Astrocyte of the spinal cord (primary cell): ENCODE measurements at regions not wholly inside any gene's neighbourhood (a gene's known extent, or its start where the extent isn't known, plus 50 kb on each side); places are given as distances from the start of the nearest gene placed in this dataset.

ENCODE experiments used
- DNase-seq: peaks from one replicate; pipeline ENCODE4 v3.0.0; 2011; ENCODE audit warnings: low read depth, low spot score
- H3K4me3 ChIP-seq: 2 replicates; pipeline ENCODE4 v1.5.1; 2011; ENCODE audit warnings: low read depth, mild to moderate bottlenecking, low read length, moderate library complexity
- in situ Hi-C: cut with HindIII; loops from 2 replicates; pipeline ENCODE4 v1.10.0; 2017; ENCODE audit warnings: low sequenced_read_pairs
- TF ChIP-seq, protein P1 (sequence below): IDR thresholded peaks from 2 replicates; pipeline ENCODE4 v1.5.1; 2012; ENCODE audit warnings: low read depth, mild to moderate bottlenecking, low read length, inconsistent platforms

DNA sequence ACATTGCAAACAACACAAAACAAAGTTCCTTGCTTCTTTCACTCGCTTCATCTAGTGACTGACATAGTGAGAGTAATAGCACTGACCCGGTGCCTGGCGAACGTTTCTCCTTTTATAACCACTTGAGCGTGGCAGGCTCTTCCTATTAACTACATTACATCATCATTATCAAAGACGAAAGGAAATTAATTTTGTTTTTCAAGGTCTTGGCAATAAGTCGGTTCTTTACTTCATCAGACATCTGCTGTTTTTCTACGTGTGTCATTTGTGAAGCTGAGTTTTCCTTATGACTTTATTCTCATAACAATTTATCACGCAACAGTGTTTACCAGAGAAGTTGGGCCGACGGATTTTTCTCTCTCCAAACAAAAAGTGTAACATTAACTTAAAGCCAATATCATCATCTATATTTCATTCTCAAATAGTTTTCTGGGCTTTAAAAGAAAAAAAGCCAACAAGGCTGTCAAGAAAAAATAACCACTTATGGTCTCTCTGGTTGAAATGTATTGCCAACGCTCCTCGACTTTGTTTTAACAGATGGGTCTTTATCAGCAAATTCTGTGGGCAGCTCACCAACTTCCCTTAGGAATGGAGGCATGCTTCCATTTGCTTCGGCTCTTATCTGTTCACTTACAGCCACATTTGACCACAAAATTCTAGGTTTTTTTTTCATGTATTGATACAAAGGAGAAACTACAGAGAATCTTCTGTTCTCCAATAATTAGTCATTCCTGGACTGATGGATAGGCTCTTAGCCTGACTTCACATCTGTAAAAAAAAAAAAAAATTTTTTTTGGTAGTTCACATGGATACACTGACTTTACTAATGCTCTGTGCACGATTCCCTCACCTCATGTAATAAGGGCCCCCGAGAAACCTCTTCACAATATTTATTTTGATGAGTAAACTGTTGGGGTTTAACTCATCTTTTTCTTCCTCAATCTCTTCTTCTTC lies 97.1 kb upstream of the CDKN3 start:
- no peak overlapping the region for H3K4me3 ChIP-seq
- in situ Hi-C loops, result no loop called here
- DNase-seq, result peak; percentile 86
- TF ChIP-seq, protein P1, sequence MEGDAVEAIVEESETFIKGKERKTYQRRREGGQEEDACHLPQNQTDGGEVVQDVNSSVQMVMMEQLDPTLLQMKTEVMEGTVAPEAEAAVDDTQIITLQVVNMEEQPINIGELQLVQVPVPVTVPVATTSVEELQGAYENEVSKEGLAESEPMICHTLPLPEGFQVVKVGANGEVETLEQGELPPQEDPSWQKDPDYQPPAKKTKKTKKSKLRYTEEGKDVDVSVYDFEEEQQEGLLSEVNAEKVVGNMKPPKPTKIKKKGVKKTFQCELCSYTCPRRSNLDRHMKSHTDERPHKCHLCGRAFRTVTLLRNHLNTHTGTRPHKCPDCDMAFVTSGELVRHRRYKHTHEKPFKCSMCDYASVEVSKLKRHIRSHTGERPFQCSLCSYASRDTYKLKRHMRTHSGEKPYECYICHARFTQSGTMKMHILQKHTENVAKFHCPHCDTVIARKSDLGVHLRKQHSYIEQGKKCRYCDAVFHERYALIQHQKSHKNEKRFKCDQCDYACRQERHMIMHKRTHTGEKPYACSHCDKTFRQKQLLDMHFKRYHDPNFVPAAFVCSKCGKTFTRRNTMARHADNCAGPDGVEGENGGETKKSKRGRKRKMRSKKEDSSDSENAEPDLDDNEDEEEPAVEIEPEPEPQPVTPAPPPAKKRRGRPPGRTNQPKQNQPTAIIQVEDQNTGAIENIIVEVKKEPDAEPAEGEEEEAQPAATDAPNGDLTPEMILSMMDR, result no peak

DNA sequence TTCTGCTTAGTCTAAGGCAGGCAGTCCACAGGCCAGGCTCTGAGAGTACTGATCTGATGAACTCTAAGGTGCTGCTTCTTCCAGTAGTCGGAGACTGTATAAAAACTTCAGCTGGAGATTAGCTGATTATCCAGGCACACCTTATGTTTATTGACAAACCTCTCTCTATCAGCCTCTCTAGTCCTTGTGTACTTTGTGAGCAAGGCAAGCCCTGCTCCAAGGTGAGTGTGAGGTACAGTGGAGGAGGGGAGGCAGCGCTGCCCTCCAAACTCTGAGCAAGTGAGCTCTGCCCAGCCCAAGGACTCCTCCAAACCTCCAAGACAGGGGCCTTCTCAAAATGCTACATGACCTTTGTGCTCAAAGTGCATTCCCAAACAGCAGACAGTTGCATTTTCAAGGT lies 95.9 kb upstream of the CDKN3 start:
- DNase-seq, result no peak
- in situ Hi-C loops, result no loop called here
- TF ChIP-seq, protein P1, result no peak
- H3K4me3 ChIP-seq, result no peak overlapping the region

- no peak for DNase-seq
- in situ Hi-C loops, result no loop called here
- H3K4me3 ChIP-seq, result no peak overlapping the region
- TF ChIP-seq, protein P1, result no peak
Observed at GRCh38 chr14:54301359-54301758, 95.4 kb upstream of the CDKN3 start.

DNA sequence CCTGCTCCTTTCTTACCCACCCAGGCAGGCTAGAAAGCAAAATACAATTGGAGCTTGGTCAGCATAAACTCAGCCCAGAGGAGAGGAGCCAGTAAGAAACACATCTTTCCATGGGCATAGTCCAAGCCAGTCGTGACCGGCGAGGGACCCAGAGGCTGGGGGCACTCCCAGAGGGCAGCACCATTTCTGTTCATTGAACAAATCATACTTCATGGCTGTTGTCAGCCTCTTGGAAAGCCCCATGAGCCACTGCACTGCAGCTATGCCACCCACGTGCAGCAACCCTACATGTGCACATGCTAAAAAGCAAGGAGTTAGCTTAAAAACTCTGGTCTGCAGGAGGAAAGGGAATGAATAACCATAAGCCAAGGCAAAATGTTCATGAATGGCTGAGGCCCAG lies 90.0 kb upstream of the CDKN3 start:
- no peak for DNase-seq
- in situ Hi-C loops, result no loop called here
- TF ChIP-seq, protein P1, result no peak
- no peak overlapping the region for H3K4me3 ChIP-seq

- TF ChIP-seq, protein P1, result no peak
Observed at GRCh38 chr14:54309615-54310014, 87.2 kb upstream of the CDKN3 start.

DNA sequence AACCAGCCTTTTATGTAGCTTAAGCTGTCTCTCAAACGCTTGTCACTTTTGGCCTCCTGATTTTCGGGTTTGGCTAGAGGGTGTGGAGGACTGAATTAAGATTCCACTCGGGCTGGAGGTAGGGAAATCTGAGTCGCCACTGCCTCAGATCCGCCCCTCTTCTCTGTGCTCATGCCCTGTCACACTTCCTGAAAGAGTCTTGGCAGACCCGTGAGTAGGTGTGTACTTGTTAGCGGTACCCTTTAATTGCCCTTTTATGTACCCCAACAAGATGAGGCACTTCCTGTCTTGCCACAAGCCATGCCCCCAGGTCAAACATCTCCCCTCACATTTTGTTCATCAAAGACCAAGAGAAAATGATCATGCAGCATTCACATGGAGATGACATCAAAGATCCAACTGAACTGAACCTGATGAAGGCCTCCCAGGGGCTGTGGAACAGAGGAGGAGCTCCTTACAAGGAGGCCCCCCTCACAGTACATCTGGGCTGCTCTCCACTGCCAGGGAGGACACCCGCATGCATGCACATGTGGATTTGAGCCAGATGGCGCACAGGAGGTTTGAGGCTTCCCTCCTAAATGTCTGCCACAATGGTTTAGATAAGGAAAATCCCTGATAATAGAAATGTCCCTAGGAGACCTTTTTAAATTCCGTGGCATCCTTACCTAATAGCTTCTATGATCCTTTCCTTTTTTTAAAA lies 86.5 kb upstream of the CDKN3 start:
- TF ChIP-seq, protein P1, result no peak
- H3K4me3 ChIP-seq, result no peak overlapping the region
- in situ Hi-C loops, result no loop called here
- DNase-seq, result no peak

More at GRCh38 chr14:54309615-54310014, 87.2 kb upstream of the CDKN3 start:
- DNase-seq, result no peak
- no peak overlapping the region for H3K4me3 ChIP-seq
- in situ Hi-C loops, result no loop called here
